HG03342 (cell line): ENCODE measurements at regions not wholly inside any gene's neighbourhood (a gene's known extent, or its start where the extent isn't known, plus 50 kb on each side); places are given as distances from the start of the nearest gene placed in this dataset.
"Not testable (repeated sequence)": the region's sequence is repeated elsewhere in the genome, so short reads cannot be mapped to it uniquely, and the experiment has no call there.

Experiments used
- ATAC-seq: cut with Tn5 transposase; IDR thresholded peaks from one replicate; pipeline ENCODE4 v1.9.1; 2021; ENCODE audit warnings: mild to moderate bottlenecking, moderate library complexity; ENCODE audit not compliant: unreplicated experiment

- ATAC-seq = not testable (repeated sequence)
Measured at GRCh38 chr4:190118519-190118918, 54.2 kb downstream of the DBET start.

- not testable (repeated sequence) for ATAC-seq
Measured at GRCh38 chr4:190119474-190119873, 54.1 kb upstream of the DUX4 start.

GRCh38 chr4:190120111-190120514 lies 53.5 kb upstream of the DUX4 start:
- ATAC-seq = peak; percentile 67

GRCh38 chr4:190120537-190121001 lies 53.0 kb upstream of the DUX4 start:
- not testable (repeated sequence) for ATAC-seq

GRCh38 chr4:190121076-190121671 lies 52.4 kb upstream of the DUX4 start:
- not testable (repeated sequence) for ATAC-seq

GRCh38 chr4:190121759-190122158 lies 51.8 kb upstream of the DUX4 start:
- ATAC-seq = no peak

GRCh38 chr4:190122161-190123142 lies 51.1 kb upstream of the DUX4 start:
- not testable (repeated sequence) for ATAC-seq
